ENCODE measurements at regions not wholly inside any gene's neighbourhood (a gene's known extent, or its start where the extent isn't known, plus 50 kb on each side); places are given as distances from the start of the nearest gene placed in this dataset.

- TF ChIP-seq POLR2AphosphoS5 (IDR thresholded peaks at IDR 0.05) (no peak), CTCF (IDR thresholded peaks at IDR 0.05; ENCODE audit: poor library complexity, severe bottlenecking) (no peak), REST (IDR thresholded peaks at IDR 0.05; ENCODE audit: borderline replicate concordance) (no peak), EZH2 (IDR thresholded peaks at IDR 0.05; ENCODE audit: borderline replicate concordance, insufficient read depth, low read length, poor library complexity, severe bottlenecking) (no peak), EP300 (conservative IDR thresholded peaks at IDR 0.05; ENCODE audit: poor library complexity, severe bottlenecking) (no peak), TAF1 (IDR thresholded peaks at IDR 0.05; ENCODE audit: low read depth) (no peak), SMC3 (conservative IDR thresholded peaks at IDR 0.05; ENCODE audit: poor library complexity) (no peak), RAD21 (conservative IDR thresholded peaks at IDR 0.05) (no peak)
Measured at GRCh38 chr5:26727916-26728315, 310.5 kb downstream of the CDH9 start.
